Right kidney (tissue), 1 donor: ENCODE measurements at regions not wholly inside any gene's neighbourhood (a gene's known extent, or its start where the extent isn't known, plus 50 kb on each side); places are given as distances from the start of the nearest gene placed in this dataset.

Source experiments
- DNase-seq: peaks from one replicate; pipeline ENCODE4 v3.0.0-alpha.2; 2016

GRCh38 chr5:86038566-86038965 is 579.2 kb upstream of the COX7C start:
- no peak for DNase-seq

GRCh38 chr5:86039351-86039750 is 578.4 kb upstream of the COX7C start:
- DNase-seq = no peak

DNA sequence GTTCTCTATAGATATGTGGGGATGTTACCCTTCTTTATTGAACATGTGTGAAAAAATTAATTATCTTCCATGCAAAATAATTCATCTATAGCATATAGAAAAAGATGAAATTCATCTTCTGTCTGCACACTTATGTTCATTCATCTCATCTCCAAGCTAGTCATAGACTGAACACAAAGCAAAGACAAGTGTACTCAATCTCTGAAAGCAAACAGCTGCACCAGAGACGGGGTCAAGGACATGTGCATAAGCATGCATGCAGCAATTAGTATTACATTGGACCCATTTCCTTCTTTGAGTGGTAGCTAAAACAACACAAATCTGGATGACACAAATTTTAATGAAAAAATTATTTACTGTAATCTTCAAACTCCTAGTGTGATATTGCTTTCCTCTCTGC is 547.0 kb upstream of the COX7C start:
- DNase-seq = no peak

DNA sequence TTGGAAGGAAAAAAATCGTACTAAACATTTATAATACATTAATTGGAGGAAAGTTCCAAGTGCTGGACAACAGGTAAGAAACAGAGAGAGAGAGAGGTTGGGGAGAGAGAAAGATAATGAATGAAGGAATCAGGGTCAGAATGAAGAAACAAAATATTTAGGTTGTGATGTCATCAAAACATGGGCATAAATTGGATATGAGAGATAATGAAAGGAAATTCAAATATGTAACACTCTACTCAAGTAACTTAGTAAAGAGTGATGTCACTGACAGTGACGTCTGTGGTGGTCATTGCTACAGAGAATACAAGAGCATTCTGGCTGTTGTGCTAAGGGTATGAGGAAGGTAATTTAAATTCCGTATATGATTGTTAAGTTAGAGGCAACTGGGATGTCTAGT is 543.4 kb upstream of the COX7C start:
- no peak for DNase-seq

- DNase-seq = no peak
Measured at GRCh38 chr5:86075139-86075538, 542.6 kb upstream of the COX7C start.

DNA sequence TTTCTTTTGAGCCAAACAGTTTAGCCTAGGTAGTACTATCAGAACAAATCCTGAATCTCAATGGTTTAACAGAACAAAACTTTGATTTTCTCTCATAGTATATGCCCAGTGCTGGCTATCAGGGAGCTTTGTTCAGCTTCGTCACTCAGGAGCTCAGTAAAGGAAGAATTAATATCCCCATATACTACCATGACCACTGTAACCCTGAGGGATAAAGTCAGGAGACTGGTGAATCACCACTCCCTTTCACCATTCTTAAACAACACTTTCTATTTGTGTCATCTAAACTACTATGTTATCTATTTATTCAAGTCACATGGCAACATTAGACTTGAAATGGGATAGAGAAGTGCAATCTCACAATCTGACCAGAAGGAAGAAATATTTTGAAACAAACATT is 522.6 kb upstream of the COX7C start:
- DNase-seq = no peak

DNA sequence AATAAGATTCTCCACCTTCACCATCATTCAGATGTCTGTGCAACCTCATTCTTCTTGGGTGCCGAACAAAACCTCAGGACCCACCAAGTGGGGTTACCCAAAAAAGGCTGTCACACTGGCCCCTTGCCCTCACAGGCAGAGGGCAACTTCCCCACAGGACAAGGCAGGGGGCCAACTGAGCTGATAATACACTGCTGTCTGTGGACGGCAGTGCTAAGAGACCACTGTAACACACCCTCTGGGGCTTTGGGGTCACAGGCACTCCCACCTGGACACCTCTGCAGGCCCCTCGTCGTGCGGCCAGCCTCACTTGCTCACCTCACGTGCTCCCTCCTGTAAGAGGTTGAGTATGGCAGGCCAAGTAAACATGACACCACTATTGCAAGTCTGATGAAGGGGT is 515.8 kb upstream of the COX7C start:
- DNase-seq = no peak

DNA sequence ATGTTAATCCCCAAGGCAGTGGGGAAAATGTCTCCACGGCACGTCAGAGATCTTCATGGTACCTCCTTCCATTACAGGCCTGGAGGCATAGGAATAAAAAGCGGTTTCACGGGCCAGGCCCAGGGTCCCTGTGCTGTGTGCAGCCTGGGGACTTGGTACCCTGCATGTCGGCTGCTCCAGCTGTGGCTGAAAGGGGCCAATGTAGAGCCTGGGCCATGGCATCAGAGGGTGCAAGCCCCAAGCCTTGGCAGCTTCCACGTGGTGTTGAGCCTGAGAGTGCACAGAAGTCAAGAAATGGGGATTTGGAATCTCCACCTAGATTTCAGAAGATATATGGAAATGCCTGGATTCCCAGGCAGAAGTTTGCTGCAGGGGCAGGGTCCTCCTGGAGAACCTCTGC is 508.9 kb upstream of the COX7C start:
- DNase-seq = no peak

GRCh38 chr5:86112249-86112648 is 505.5 kb upstream of the COX7C start:
- no peak for DNase-seq

DNA sequence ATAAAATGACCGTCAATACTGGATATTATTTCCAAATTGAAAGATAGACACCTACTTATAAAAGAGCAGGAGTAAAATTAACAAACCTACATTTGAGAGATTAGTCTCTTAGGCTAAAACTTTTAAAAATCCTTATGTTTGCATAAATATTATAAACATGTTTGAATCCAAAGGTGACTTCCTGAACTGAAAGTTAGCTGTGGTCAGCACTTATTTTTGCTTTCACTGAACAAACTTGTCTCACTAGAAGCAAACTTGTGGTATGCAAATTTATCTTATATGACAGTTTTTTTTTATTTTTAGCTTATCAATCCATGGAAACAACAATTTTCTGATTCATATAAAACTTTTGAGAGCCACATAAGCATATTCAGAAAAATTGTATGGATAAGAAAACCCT is 502.6 kb upstream of the COX7C start:
- DNase-seq = no peak

DNA sequence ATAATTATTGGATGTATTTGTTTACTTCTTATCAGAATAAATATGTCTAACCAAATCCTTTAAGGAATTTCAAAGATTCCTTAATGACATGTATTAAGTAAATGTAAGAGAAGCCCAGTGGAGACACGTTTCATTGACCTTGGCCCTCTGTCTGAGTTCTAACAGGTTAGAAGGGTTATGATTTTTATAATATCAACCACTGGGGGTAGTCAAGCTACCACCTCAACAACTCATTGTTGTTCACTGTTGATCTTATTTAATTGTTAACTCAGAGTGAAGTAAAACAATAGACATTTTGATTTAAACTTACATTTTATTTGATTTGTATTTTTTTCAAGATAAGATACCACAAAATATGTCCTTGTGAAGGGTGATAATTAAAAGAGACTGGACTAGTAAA is 499.2 kb upstream of the COX7C start:
- DNase-seq = no peak

DNA sequence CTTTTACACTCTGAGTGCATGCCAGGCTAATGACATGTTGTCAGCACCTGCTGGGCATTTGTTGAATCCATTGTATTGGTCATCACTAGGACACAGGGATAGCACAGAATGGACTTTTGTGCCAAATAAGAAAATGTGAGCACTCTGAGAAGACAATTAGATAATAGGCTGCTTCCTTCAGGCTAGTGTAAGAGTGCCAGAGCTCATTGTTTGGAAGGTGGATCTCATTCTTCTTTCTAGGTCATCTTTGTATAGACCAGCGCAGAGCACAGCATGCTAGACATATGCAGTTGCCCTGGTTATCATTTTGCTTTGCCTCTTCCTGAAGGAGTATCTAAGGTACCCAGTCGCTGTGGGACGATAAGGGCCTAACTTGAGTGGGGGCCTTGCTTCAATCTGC is 493.4 kb upstream of the COX7C start:
- no peak for DNase-seq

- DNase-seq = no peak
Measured at GRCh38 chr5:86125731-86126601, 491.8 kb upstream of the COX7C start.

GRCh38 chr5:86127696-86128095 is 490.0 kb upstream of the COX7C start:
- DNase-seq = no peak

GRCh38 chr5:86129009-86129408 is 488.7 kb upstream of the COX7C start:
- no peak for DNase-seq

- DNase-seq = no peak
Measured at GRCh38 chr5:86137297-86137696, 480.4 kb upstream of the COX7C start.

- DNase-seq = no peak
Measured at GRCh38 chr5:86143837-86144236, 473.9 kb upstream of the COX7C start.

GRCh38 chr5:86152988-86153560 is 464.7 kb upstream of the COX7C start:
- DNase-seq = no peak

GRCh38 chr5:86155796-86156195 is 461.9 kb upstream of the COX7C start:
- DNase-seq = no peak

- DNase-seq = no peak
Measured at GRCh38 chr5:86170194-86170593, 447.5 kb upstream of the COX7C start.

DNA sequence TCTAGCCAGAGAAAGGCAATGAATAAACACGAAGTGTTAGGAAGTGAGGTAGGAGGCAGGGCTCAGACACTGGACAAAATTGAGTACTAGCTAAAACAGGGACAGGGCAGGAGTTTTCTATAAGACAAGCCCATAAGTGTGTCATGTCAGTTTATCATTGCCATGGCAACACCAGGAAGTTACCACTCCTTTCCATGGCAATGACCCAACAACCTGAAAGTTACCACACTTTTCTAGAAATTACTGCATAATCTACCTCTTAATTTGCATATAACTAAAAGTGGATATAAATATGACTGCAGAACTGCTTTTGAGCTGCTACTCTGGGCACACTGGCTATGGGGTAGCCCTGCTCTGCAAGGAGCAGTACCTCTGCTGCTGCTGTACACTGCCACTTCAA is 442.5 kb upstream of the COX7C start:
- DNase-seq = no peak

GRCh38 chr5:86199287-86199686 is 418.5 kb upstream of the COX7C start:
- no peak for DNase-seq

DNA sequence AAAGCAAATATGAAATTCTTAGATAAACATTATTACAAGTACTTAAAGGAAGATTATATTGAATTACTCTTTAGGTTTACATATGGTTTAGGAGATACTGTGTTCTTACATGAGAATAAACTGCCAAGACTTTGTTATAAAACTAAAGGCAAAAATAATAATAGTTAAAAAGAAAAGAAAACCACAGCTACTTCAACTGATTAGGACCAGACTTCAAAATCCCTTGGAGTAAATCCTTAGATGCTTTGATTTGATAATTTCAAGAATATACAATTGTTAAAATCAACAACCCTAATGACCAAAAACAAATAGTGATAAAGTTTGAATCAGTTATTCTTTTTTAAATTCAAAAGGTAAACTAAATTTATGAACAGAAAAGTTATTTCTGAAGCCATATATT is 389.6 kb upstream of the COX7C start:
- DNase-seq = no peak

DNA sequence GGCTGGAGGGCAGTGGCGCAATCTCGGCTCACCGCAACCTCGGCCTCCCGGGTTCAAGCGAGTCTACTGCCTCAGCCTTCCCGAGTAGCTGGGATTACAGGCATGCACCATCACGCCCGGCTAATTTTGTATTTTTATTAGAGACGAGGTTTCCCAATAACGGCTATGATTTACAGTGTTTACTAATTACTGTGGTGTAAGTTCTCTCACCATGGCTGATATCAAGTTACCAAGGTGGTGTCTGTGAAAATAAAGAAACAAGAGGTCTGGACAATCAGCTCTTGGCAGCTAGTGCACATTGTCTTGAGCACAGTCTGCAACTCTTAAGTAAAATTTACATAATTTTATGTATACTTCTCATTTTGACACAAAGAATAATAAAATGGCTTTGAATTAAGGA is 385.5 kb upstream of the COX7C start:
- no peak for DNase-seq
